Ovary (tissue), 7 donors: ENCODE measurements at regions not wholly inside any gene's neighbourhood (a gene's known extent, or its start where the extent isn't known, plus 50 kb on each side); places are given as distances from the start of the nearest gene placed in this dataset.

ENCODE experiments used
- DNase-seq, 5 donors: peaks; one replicate each; pipeline ENCODE4 v3.0.0-alpha.2; 2019 to 2020
- H3K27ac ChIP-seq, 2 donors: fragments of 200-600 bp; one replicate each; pipeline versions ENCODE4 v1.5.1 to v1.8.0; 2019 to 2022
- H3K27me3 ChIP-seq: fragments of 200-600 bp; one replicate; pipeline ENCODE4 v1.8.0; 2022
- H3K36me3 ChIP-seq: fragments of 200-600 bp; sonication (generic); one replicate; pipeline ENCODE4 v1.5.1; 2019
- H3K4me1 ChIP-seq: one replicate; pipeline ENCODE4 v1.8.1; 2013; ENCODE audit warnings: mild to moderate bottlenecking, moderate library complexity; ENCODE audit not compliant: insufficient read depth
- H3K4me3 ChIP-seq: fragments of 200-600 bp; sonication (generic); one replicate; pipeline ENCODE4 v1.5.1; 2017
- H3K9me3 ChIP-seq, 2 donors: fragments of 200-600 bp in 1 of 2; sonication (generic) in 1 of 2; one replicate each; pipeline versions ENCODE4 v1.5.1 to v1.8.1; 2013 to 2019; ENCODE audit warnings: mild to moderate bottlenecking in 1 of 2, moderate library complexity in 1 of 2
- EP300 ChIP-seq: sonication (generic); formaldehyde crosslinking; IDR thresholded peaks from one replicate; pipeline ENCODE4 v1.6.1; 2017; ENCODE audit warnings: antibody characterized with exemption
- POLR2A ChIP-seq: fragments of 450-650 bp; IDR thresholded peaks from one replicate; pipeline ENCODE4 v1.6.1; 2017; ENCODE audit warnings: antibody characterized with exemption, mild to moderate bottlenecking, moderate library complexity
- WGBS, 3 donors: extraction: QIAGEN DNeasy Blood & Tissue Kit in 1 of 3; methylation state at CpG; one replicate each; pipeline versions ENCODE4 v1.1.5 to v1.1.7; 2013 to 2017; 5-methylcytosine and 5-hydroxymethylcytosine counted together
- intact Hi-C, 4 donors: fragments of 100-400 bp; cut with DNase I; formaldehyde crosslinking; loops; one replicate each; pipeline versions ENCODE4 v1.11.0 to v1.15.1; 2022 to 2023
- TF ChIP-seq, protein P1 (sequence below), 3 donors: fragments of 450-650 bp in 2 of 3; fragments of 200-600 bp in 1 of 3; IDR thresholded peaks; one replicate each; pipeline versions ENCODE4 v1.5.1 to v1.8.0; 2016 to 2022; ENCODE audit warnings: antibody characterized with exemption in 3 of 3, mild to moderate bottlenecking in 1 of 3
- donor health status: DM: no; HTN: no; CAD: no; lungs with moderate emphysema.
- donor health status: DM: no; HTN: no; CAD: no.
- donor health status: Bipolar disorder and iron deficiency.
- donor health status: DM: no; HTN: no; CAD: no.
- donor health status: DM: yes; HTN: yes; CAD: no.

DNA sequence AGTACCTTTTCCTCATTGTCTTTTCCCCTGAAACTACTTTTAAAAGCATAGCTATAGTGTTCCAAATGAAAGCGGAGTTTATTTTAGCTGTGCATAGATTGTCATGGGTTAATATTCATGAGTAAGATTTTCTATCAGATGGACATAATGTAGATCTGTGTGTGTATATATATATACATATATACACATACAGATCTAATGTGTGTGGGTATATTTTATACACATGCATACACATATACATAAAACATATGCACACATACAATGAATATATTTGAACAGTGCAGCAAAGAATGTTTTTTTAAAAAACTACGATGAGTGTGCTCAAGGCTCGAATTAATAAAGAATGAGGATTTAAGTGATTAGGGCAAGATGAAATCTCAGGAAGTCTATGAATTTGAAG, 328.3 kb upstream of the IL12A start:
- Histone ChIP-seq H3K4me1 (no peaks in the 10 kb centered on the region), H3K27me3 (no peaks in the 10 kb centered on the region), H3K27ac (no peak overlapping the region), H3K4me3 (no peak overlapping the region), H3K36me3 (no peaks in the 10 kb centered on the region), H3K9me3 (no peaks in the 10 kb centered on the region)
- intact Hi-C loops, result no loop called here
- 76 to 84% (median 80%) methylated on average over 3 of the region's 3 CpGs for WGBS, 3 donors
- TF ChIP-seq, protein P1, sequence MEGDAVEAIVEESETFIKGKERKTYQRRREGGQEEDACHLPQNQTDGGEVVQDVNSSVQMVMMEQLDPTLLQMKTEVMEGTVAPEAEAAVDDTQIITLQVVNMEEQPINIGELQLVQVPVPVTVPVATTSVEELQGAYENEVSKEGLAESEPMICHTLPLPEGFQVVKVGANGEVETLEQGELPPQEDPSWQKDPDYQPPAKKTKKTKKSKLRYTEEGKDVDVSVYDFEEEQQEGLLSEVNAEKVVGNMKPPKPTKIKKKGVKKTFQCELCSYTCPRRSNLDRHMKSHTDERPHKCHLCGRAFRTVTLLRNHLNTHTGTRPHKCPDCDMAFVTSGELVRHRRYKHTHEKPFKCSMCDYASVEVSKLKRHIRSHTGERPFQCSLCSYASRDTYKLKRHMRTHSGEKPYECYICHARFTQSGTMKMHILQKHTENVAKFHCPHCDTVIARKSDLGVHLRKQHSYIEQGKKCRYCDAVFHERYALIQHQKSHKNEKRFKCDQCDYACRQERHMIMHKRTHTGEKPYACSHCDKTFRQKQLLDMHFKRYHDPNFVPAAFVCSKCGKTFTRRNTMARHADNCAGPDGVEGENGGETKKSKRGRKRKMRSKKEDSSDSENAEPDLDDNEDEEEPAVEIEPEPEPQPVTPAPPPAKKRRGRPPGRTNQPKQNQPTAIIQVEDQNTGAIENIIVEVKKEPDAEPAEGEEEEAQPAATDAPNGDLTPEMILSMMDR (IDR thresholded peaks at IDR 0.05), result no peak
- no peak for TF ChIP-seq EP300
- TF ChIP-seq POLR2A, result no peak
- DNase-seq, result no peak

DNA sequence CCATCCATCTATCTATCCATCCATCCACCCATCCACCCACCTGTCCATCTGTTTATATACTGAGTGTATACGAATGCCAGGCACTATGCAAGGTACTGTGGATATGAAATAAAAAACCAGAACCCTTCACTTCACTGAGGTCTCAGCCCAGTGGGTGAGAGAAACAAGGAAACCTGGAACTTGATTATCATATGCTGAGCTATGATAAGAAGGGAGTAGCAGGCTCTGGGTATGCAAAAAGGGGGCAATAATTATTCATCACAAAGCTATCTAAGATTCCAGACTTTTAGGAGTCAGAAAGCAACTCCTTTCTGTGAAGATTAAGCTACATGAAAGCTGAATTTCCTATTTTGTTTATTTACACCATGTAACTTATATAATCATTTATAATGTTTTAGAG, 327.7 kb upstream of the IL12A start:
- 52 to 70% (median 58%) methylated on average over 1 of the region's 1 CpG for WGBS, 3 donors
- H3K36me3 ChIP-seq, result no peaks in the 10 kb centered on the region
- no peak overlapping the region for H3K4me3 ChIP-seq

DNA sequence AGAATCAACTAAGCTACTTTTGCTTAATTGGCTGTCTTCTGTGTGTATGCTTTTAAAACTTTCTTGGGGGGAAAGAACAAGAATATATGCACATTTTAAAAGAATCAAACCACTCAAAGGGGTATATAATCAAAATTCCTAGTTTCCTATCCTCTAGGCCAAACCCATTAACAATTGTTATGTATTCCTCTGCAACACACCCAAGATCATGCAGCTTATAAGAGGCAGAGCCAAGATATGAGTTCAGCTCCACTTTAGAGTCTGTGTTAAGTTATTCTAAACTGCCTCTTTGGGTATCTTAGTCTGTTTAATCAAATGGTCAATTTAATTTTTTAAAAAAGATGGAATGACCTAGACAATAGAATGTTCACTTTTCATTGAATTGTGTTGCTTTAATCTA, 326.1 kb upstream of the IL12A start:
- Histone ChIP-seq H3K36me3 (no peaks in the 10 kb centered on the region), H3K27me3 (no peaks in the 10 kb centered on the region), H3K4me3 (no peak overlapping the region), H3K9me3 (no peaks in the 10 kb centered on the region), H3K4me1 (no peaks in the 10 kb centered on the region), H3K27ac (no peak overlapping the region)
- intact Hi-C loops, result no loop called here
- DNase-seq, result no peak
- no peak for TF ChIP-seq EP300
- TF ChIP-seq, protein P1 (IDR thresholded peaks at IDR 0.05), result no peak
- TF ChIP-seq POLR2A, result no peak

More for the DNA sequence above, 327.7 kb upstream of the IL12A start:
- Histone ChIP-seq H3K27ac (no peak overlapping the region), H3K4me1 (no peaks in the 10 kb centered on the region), H3K9me3 (no peaks in the 10 kb centered on the region), H3K27me3 (no peaks in the 10 kb centered on the region)
- TF ChIP-seq, protein P1 (IDR thresholded peaks at IDR 0.05), result no peak
- no peak for TF ChIP-seq EP300
- no peak for TF ChIP-seq POLR2A
- DNase-seq, result no peak
- intact Hi-C loops, result no loop called here

DNA sequence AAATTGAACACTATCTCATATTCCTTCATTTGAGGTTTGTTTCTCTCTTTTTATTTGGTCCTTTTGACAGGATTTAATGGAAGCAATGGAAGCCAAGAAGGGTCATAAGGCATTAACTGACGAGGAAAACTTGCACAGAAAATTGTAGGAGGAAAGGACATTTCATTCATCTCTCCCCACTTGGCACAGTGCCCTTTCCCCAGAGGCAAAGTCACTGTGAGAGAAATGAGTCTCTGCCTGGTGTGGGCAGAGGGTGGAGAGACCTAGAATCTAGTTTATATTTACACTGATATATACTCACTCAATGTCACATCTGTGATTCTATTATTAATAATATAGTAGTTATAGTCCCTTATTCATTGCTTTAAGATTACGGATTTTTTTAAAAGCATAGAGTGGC, 324.6 kb upstream of the IL12A start:
- DNase-seq, result no peak
- intact Hi-C loops, result no loop called here
- TF ChIP-seq POLR2A (no peak), EP300 (no peak)
- TF ChIP-seq, protein P1 (IDR thresholded peaks at IDR 0.05), result no peak
- no peaks in the 10 kb centered on the region for H3K36me3 ChIP-seq
- H3K27ac ChIP-seq, result no peak overlapping the region
- 45 to 52% (median 50%) methylated on average over 2 of the region's 2 CpGs for whole genome bisulfite sequencing, 3 donors
- H3K4me3 ChIP-seq, result no peak overlapping the region
- H3K9me3 ChIP-seq, result no peaks in the 10 kb centered on the region
- no peaks in the 10 kb centered on the region for H3K27me3 ChIP-seq
- no peaks in the 10 kb centered on the region for H3K4me1 ChIP-seq

DNA sequence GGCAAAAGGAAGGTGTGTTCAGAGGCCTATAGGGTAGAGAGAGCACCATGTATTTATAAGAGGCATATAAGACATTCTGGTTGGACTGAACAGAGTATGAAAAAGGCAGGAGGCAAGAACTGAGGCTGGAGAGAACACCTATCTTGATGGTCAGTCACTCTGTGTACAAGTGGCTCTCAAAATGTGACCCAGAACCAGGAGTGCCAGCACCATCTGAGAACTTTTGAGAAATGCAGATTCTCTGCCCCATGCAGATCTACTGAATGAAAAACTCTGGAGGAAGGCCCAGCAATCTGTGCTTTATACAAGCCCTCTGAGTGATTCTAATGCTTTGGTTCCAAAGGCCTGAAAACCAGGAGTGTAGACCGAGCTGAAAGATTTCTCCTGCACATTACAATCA, 324.0 kb upstream of the IL12A start:
- no peak overlapping the region for H3K4me3 ChIP-seq
- H3K27me3 ChIP-seq, result no peaks in the 10 kb centered on the region
- no peak overlapping the region for H3K27ac ChIP-seq
- no peaks in the 10 kb centered on the region for H3K9me3 ChIP-seq
- no peaks in the 10 kb centered on the region for H3K4me1 ChIP-seq
- no peaks in the 10 kb centered on the region for H3K36me3 ChIP-seq
- DNase-seq, result no peak
- TF ChIP-seq, protein P1 (IDR thresholded peaks at IDR 0.05), result no peak
- no peak for TF ChIP-seq POLR2A
- TF ChIP-seq EP300, result no peak
- 70 to 88% (median 83%) methylated on average over 1 of the region's 1 CpG for WGBS, 3 donors
- intact Hi-C loops, result no loop called here
